ENCODE measurements at regions not wholly inside any gene's neighbourhood (a gene's known extent, or its start where the extent isn't known, plus 50 kb on each side); places are given as distances from the start of the nearest gene placed in this dataset.

- H3K27me3 ChIP-seq (ENCODE audit: control insufficient read depth, insufficient read depth, low read length), result no peaks in the 10 kb centered on the region
- H3K4me3 ChIP-seq (ENCODE audit: low read depth in 2 of 2, low read length in 2 of 2), result no peak overlapping the region
- no TSS peak for BruUV-seq (replicated peaks)
- CTCF ChIA-PET, result no interaction called here
- intact Hi-C loops (cut with micrococcal nuclease; ENCODE audit: unreplicated experiment) (no loop called here), in situ Hi-C loops (cut with HindIII; ENCODE audit: low pct_unique_long_range_greater_than_20kb, low sequenced_read_pairs) (no loop called here)
- no peak for TF ChIP-seq REST (IDR thresholded peaks at IDR 0.05; ENCODE audit: insufficient read depth in 1 of 2, low read depth in 2 of 2, low read length in 1 of 2)
- no peaks in the 10 kb centered on the region for H3K36me3 ChIP-seq (ENCODE audit: control insufficient read depth, insufficient read depth, low read length)
- H3K9me3 ChIP-seq (ENCODE audit: control insufficient read depth, insufficient read depth, low read depth, low read length), result no peaks in the 10 kb centered on the region
- ATAC-seq, result no peak
- no peaks in the 10 kb centered on the region for H3K4me1 ChIP-seq (ENCODE audit: control insufficient read depth, insufficient read depth, low read length)
- POLR2A ChIA-PET, result no interaction called here
- H3K27ac ChIP-seq (ENCODE audit: low read length), result no peak overlapping the region
- DNase-seq (ENCODE audit: low read depth, low spot score), result no peak
These were observed 93.2 kb upstream of the JADE1 start for GRCh38 chr4:128716338-128716737.

DNA sequence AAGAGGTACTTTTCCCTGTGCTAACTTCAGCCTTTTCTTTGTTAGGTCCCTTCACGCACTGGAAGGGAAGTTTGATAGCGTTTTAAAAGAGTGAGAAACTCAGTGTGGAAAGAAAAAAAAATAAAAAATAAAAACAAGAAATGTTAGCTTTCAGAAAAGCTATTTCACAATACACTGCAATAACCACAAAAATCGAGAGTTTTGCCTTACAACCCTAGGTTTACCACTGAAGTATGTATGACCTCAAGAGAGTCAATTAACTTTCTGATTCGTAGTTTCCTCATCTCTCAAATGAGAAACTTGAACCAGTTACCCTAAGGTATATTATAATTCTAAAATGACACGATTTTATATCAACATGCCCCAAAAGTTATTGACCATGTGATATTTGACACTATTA is 93.9 kb upstream of the JADE1 start:
- TF ChIP-seq REST (IDR thresholded peaks at IDR 0.05; ENCODE audit: insufficient read depth in 1 of 2, low read depth in 2 of 2, low read length in 1 of 2) (no peak), TCF7L2 (IDR thresholded peaks at IDR 0.05; ENCODE audit: low read depth, low read length) (no peak), POLR2AphosphoS5 (IDR thresholded peaks at IDR 0.05; ENCODE audit: low read depth, low read length) (no peak)
- TF ChIP-seq, protein P1, sequence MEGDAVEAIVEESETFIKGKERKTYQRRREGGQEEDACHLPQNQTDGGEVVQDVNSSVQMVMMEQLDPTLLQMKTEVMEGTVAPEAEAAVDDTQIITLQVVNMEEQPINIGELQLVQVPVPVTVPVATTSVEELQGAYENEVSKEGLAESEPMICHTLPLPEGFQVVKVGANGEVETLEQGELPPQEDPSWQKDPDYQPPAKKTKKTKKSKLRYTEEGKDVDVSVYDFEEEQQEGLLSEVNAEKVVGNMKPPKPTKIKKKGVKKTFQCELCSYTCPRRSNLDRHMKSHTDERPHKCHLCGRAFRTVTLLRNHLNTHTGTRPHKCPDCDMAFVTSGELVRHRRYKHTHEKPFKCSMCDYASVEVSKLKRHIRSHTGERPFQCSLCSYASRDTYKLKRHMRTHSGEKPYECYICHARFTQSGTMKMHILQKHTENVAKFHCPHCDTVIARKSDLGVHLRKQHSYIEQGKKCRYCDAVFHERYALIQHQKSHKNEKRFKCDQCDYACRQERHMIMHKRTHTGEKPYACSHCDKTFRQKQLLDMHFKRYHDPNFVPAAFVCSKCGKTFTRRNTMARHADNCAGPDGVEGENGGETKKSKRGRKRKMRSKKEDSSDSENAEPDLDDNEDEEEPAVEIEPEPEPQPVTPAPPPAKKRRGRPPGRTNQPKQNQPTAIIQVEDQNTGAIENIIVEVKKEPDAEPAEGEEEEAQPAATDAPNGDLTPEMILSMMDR (IDR thresholded peaks at IDR 0.05), result no peak
- no TSS peak for BruUV-seq (replicated peaks)
- in situ Hi-C loops (cut with HindIII; ENCODE audit: low pct_unique_long_range_greater_than_20kb, low sequenced_read_pairs), result no loop called here
- Histone ChIP-seq H3K9me3 (ENCODE audit: control insufficient read depth, insufficient read depth, low read depth, low read length) (no peaks in the 10 kb centered on the region), H3K4me1 (ENCODE audit: control insufficient read depth, insufficient read depth, low read length) (no peaks in the 10 kb centered on the region), H3K27ac (ENCODE audit: low read length) (no peak overlapping the region), H3K4me3 (ENCODE audit: low read depth in 2 of 2, low read length in 2 of 2) (no peak overlapping the region), H3K27me3 (ENCODE audit: control insufficient read depth, insufficient read depth, low read length) (no peaks in the 10 kb centered on the region), H3K36me3 (ENCODE audit: control insufficient read depth, insufficient read depth, low read length) (no peaks in the 10 kb centered on the region)
- ChIA-PET POLR2A (no interaction called here), CTCF (no interaction called here)
- no peak for DNase-seq (ENCODE audit: low read depth, low spot score)
- ATAC-seq, result no peak
- intact Hi-C loops (cut with micrococcal nuclease; ENCODE audit: unreplicated experiment), result no loop called here

GRCh38 chr4:128711361-128711760 is 98.1 kb upstream of the JADE1 start:
- in situ Hi-C loops (cut with HindIII; ENCODE audit: low pct_unique_long_range_greater_than_20kb, low sequenced_read_pairs), result no loop called here
- Histone ChIP-seq H3K27ac (ENCODE audit: low read length) (no peak overlapping the region), H3K36me3 (ENCODE audit: control insufficient read depth, insufficient read depth, low read length) (no peaks in the 10 kb centered on the region), H3K4me3 (ENCODE audit: low read depth in 2 of 2, low read length in 2 of 2) (no peak overlapping the region), H3K9me3 (ENCODE audit: control insufficient read depth, insufficient read depth, low read depth, low read length) (no peaks in the 10 kb centered on the region), H3K27me3 (ENCODE audit: control insufficient read depth, insufficient read depth, low read length) (no peaks in the 10 kb centered on the region), H3K4me1 (ENCODE audit: control insufficient read depth, insufficient read depth, low read length) (no peaks in the 10 kb centered on the region)
- BruUV-seq (replicated peaks), result no TSS peak
- ATAC-seq (no peak), DNase-seq (ENCODE audit: low read depth, low spot score) (no peak)
- intact Hi-C loops (cut with micrococcal nuclease; ENCODE audit: unreplicated experiment), result no loop called here
- TF ChIP-seq REST (IDR thresholded peaks at IDR 0.05; ENCODE audit: insufficient read depth in 1 of 2, low read depth in 2 of 2, low read length in 1 of 2) (no peak), POLR2AphosphoS5 (IDR thresholded peaks at IDR 0.05; ENCODE audit: low read depth, low read length) (no peak), SIN3A (IDR thresholded peaks at IDR 0.05; ENCODE audit: borderline replicate concordance, insufficient read depth, low read depth, low read length) (no peak), TCF7L2 (IDR thresholded peaks at IDR 0.05; ENCODE audit: low read depth, low read length) (no peak)
- TF ChIP-seq, protein P1 (IDR thresholded peaks at IDR 0.05), result no peak
- POLR2A ChIA-PET, result no interaction called here
- CTCF ChIA-PET, result no interaction called here
